Ectodermal cell (in vitro differentiated cells): ENCODE measurements at regions not wholly inside any gene's neighbourhood (a gene's known extent, or its start where the extent isn't known, plus 50 kb on each side); places are given as distances from the start of the nearest gene placed in this dataset.
"Not testable (repeated sequence)": the region's sequence is repeated elsewhere in the genome, so short reads cannot be mapped to it uniquely, and the experiment has no call there.

ENCODE experiments used
- H3K27ac ChIP-seq: 2 replicates; pipeline ENCODE4 v1.7.0; 2013; ENCODE audit warnings: mild to moderate bottlenecking, low read depth, low read length; ENCODE audit not compliant: insufficient read depth, poor library complexity, severe bottlenecking
- H3K27me3 ChIP-seq: 2 replicates; pipeline ENCODE4 v1.7.0; 2013; ENCODE audit warnings: mild to moderate bottlenecking, low read length; ENCODE audit not compliant: insufficient read depth, control insufficient read depth, poor library complexity, severe bottlenecking
- H3K36me3 ChIP-seq: one replicate; pipeline ENCODE4 v1.7.0; 2013; ENCODE audit warnings: low read length; ENCODE audit not compliant: control insufficient read depth, insufficient read depth
- H3K4me1 ChIP-seq: one replicate; pipeline ENCODE4 v1.7.0; 2013; ENCODE audit warnings: low read length; ENCODE audit not compliant: control insufficient read depth, insufficient read depth
- H3K4me3 ChIP-seq: 2 replicates; pipeline ENCODE4 v1.7.0; 2013; ENCODE audit warnings: low read depth, low read length, control low read depth; ENCODE audit not compliant: insufficient read depth
- H3K9me3 ChIP-seq: 2 replicates; pipeline ENCODE4 v1.7.0; 2013; ENCODE audit warnings: mild to moderate bottlenecking, low read length, moderate library complexity; ENCODE audit not compliant: control insufficient read depth
- WGBS, 2 experiments: methylation state at CpG; one replicate each; pipeline ENCODE4 v1.1.7; 2013; ENCODE audit warnings: missing lambda C conversion rate in 2 of 2; 5-methylcytosine and 5-hydroxymethylcytosine counted together

DNA sequence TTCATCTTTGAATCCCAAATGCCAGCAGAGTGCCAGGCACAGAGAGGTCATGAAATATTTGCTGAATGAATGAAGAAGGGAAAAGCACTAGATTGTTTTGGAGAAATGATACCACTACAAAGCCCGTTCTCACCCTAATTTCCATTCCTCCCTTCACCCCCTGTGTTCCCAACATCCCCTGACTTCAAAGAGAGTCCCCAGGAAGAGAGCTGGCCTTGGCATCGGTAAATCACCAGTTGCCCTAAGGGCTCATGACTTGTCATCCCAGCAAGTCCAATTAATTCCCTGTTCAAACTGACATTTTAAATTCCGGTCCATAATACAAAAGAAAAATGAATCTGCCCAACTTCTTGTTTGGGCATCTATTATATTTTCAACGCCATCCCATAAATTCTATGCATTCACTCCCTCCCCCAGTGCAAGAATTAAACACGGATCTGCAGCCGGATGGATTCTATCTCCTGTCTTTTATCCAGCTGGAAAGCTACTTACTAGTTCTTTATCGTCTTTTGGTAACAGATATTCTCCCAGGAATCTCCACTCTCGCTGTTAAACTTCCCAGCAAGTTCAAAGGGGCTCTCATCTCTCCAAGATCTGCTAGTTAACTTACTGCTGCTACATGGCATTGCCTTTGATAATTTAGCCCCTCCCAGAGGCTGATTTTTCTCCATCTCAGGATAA lies 63.9 kb upstream of the TSC22D2 start:
- H3K4me3 ChIP-seq = no peak overlapping the region
- no peaks in the 10 kb centered on the region for H3K36me3 ChIP-seq
- no peaks in the 10 kb centered on the region for H3K4me1 ChIP-seq
- no peak overlapping the region for H3K27ac ChIP-seq
- 88 to 89% methylated on average over 8 of the region's 8 CpGs for WGBS, 2 experiments
- no peaks in the 10 kb centered on the region for H3K9me3 ChIP-seq
- H3K27me3 ChIP-seq = no peaks in the 10 kb centered on the region

DNA sequence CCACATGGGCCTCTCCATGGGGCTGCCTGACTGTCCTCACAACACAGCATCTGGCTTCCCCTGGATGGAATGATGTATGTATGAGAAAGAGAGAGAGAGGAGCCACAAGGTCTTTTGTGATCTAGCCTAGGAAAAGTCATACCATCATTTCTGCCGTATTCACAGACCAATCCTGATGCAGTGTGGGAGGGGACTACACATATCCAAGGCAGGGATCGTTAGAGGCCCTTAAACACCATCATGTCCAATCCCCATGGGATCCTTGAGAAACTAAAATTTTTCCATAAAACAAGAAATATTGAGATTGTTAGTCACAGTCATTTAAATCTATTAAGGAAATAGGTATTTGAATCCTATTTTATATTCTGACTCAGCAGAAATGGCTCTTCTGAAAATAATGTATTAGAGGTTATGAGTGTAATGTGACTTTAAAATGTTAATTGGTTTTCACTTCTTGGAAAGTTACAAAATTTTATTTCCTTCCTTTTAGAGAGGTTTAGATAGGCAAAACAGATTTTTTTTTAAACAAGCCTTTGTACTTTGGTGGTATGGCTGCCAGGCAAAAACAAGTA lies 65.1 kb upstream of the TSC22D2 start:
- no peaks in the 10 kb centered on the region for H3K4me1 ChIP-seq
- WGBS, 2 experiments = 100% methylated on average over 1 to 2 of the region's 2 CpGs
- peaks cover 3% of the 10 kb centered on the region for H3K9me3 ChIP-seq
- H3K4me3 ChIP-seq = no peak overlapping the region
- no peaks in the 10 kb centered on the region for H3K27me3 ChIP-seq
- H3K27ac ChIP-seq = no peak overlapping the region
- no peaks in the 10 kb centered on the region for H3K36me3 ChIP-seq

DNA sequence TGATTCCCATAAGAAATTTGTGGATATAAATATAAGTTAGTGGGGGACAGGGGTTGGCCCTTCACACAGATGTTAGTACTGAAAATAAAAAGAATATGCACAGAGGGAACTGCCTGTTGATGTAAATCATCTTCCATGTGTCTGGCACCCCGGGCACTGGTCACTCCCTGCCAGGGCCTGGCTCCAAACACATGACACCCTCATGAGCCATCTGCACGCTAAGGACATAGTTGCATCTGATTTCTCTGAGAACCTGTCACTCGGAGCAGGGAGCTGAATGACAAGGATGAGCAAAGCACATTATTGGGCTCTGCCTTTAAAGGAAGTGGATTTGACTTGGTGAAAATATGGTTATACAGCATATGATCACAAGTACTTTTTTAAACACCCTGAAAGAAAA lies 66.2 kb upstream of the TSC22D2 start:
- H3K27me3 ChIP-seq = no peaks in the 10 kb centered on the region
- 96% methylated on average over 3 of the region's 3 CpGs for WGBS, 2 experiments
- no peaks in the 10 kb centered on the region for H3K36me3 ChIP-seq
- H3K27ac ChIP-seq = no peak overlapping the region
- peaks cover 4% of the 10 kb centered on the region for H3K9me3 ChIP-seq
- H3K4me1 ChIP-seq = no peaks in the 10 kb centered on the region
- no peak overlapping the region for H3K4me3 ChIP-seq

DNA sequence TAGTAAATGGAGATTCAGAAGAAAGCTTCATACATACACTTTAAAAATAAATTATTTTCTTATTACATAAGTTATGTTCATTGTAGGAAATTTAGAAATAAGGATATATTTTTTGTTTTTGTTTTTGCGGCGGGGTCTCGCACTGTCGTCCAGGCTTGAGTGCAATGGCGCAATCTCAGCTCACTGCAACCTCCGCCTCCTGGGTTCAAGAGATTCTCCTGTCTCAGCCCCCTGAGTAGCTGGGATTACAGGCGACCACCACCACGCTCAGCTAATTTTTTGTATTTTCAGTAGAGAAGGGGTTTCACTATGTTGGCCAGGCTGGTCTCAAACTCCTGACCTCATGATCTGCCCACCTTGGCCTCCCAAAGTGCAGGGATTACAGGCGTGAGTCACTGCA lies 71.7 kb upstream of the TSC22D2 start:
- not testable (repeated sequence) for H3K4me3 ChIP-seq, H3K36me3 ChIP-seq, H3K4me1 ChIP-seq, H3K9me3 ChIP-seq, H3K27me3 ChIP-seq, H3K27ac ChIP-seq
- WGBS, 2 experiments = 89 to 90% methylated on average over 9 of the region's 9 CpGs

DNA sequence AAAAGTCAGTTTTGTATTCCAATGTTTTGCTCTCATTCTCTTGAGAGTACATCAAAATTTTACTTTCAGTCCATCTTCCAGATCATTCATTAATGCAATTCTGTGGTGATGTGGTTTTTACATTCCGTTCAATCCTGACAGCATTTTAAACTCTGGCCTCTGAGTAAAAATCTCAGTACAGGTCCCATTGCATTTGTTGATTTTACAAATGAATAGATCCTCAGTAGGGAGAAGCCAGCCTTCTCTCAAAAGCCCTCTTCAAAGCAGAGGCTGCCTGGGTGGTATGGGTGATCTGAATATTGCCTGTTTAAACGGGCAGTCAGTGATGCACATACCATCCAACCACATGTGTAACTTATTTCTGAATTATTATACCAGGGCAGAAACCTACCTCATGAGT lies 72.5 kb upstream of the TSC22D2 start:
- H3K4me3 ChIP-seq = no peak overlapping the region

DNA sequence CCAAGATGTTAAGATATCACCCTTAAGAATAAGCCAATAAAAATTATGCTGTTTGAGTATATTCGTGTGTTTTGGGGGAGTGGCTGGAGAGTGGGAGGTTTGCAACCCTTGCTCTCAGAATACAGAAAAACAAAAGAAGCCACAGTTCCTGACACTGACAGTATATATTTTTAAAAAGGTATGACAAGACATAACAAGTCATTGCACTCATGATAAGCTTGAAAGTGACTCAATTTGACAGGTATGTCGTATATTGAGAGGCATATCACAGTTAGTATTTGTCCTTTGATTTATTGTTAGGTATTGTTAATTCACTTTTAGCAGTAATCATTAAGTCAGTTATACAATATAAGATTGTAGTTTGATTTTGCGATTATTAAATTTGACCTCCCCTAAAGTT lies 73.1 kb upstream of the TSC22D2 start:
- WGBS, 2 experiments = 89 to 94% methylated on average over 1 to 2 of the region's 3 CpGs
- peaks cover 4% of the 10 kb centered on the region for H3K9me3 ChIP-seq
- no peaks in the 10 kb centered on the region for H3K36me3 ChIP-seq
- peaks cover 4% of the 10 kb centered on the region for H3K4me1 ChIP-seq
- H3K27me3 ChIP-seq = no peaks in the 10 kb centered on the region
- no peak overlapping the region for H3K4me3 ChIP-seq
- H3K27ac ChIP-seq = no peak overlapping the region

More for the DNA sequence above, 72.5 kb upstream of the TSC22D2 start:
- Histone ChIP-seq H3K27me3 (no peaks in the 10 kb centered on the region), H3K27ac (no peak overlapping the region), H3K4me1 (peaks cover 4% of the 10 kb centered on the region), H3K9me3 (peaks cover 4% of the 10 kb centered on the region), H3K36me3 (no peaks in the 10 kb centered on the region)
- 0 to 4% methylated on average over 1 to 2 of the region's 2 CpGs for WGBS, 2 experiments

DNA sequence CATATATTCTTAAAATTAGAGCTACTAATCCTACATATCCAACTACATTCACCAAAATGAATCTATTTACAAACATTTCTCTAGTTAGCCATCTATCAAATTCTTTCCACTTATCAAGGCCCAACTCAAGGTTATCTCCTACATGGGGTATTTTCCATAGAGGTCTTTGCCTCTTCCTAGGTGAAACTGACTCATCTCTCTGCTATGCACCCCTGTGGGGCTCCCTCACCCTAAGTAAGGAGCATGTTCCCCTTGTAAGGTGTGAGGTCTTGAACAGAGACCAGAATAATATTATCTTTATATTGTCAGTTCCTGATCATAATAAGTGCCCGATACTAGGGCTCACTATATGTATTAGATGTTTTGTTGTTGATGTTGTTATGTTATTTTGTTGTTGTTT lies 74.6 kb upstream of the TSC22D2 start:
- WGBS, 2 experiments = 80 to 82% methylated on average over 1 of the region's 1 CpG

DNA sequence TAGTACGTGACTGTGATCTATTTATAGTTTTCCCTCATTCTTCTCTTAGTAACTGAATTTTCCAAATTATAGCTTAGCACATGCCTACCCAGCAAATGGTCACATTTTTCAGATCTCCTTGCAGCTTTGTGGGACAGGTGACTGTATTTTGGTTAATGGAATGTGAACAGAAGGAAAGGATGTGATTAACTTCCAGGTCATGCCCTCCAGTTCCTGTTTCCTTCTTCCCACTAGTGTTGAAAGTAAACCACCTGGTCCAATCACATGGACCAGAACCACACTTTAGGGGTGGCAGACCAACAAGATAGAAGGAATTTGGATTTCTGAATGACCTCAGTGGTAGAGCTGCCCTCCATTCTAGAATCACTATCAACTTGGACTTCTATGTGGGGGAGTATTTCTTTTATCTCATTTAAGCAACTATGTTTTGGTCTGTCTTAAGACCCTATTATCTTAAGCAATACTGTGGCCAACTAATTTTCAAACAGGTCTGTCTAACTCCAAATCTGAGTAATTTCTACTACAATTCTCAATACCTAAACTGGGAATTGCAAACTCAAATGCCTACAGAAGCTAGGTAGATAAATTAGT lies 76.0 kb upstream of the TSC22D2 start:
- H3K4me1 ChIP-seq = peaks cover 4% of the 10 kb centered on the region
- 96 to 100% methylated on average over 1 of the region's 1 CpG for WGBS, 2 experiments
- H3K36me3 ChIP-seq = no peaks in the 10 kb centered on the region
- H3K27ac ChIP-seq = no peak overlapping the region
- no peaks in the 10 kb centered on the region for H3K9me3 ChIP-seq
- H3K27me3 ChIP-seq = no peaks in the 10 kb centered on the region
- no peak overlapping the region for H3K4me3 ChIP-seq

More for the DNA sequence above, 74.6 kb upstream of the TSC22D2 start:
- H3K9me3 ChIP-seq = peaks cover 4% of the 10 kb centered on the region
- peaks cover 4% of the 10 kb centered on the region for H3K4me1 ChIP-seq
- H3K36me3 ChIP-seq = no peaks in the 10 kb centered on the region
- no peak overlapping the region for H3K4me3 ChIP-seq
- no peaks in the 10 kb centered on the region for H3K27me3 ChIP-seq
- H3K27ac ChIP-seq = no peak overlapping the region

DNA sequence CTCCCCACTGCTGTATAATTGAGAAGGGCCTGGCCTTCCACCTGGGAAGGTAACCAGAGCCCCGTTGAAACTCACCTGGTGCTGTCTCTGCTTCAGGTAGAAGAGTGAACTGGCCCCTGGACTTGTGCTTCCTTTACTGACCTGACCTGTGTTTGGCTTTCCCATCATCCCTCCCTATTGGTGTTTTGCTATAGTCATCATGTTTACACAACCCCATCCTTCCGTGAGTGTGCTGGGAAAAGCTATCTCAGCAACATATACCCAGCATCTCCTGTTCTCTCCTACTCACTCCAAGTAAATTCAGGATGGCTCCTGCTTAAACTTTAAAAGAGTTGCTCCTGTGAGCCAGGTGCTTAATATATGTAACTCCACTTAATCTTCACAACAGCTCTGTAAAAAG lies 77.2 kb upstream of the TSC22D2 start:
- Histone ChIP-seq H3K9me3 (no peaks in the 10 kb centered on the region), H3K36me3 (no peaks in the 10 kb centered on the region), H3K4me3 (no peak overlapping the region), H3K27ac (no peak overlapping the region), H3K4me1 (peaks cover 4% of the 10 kb centered on the region), H3K27me3 (no peaks in the 10 kb centered on the region)
- WGBS, 2 experiments = 91 to 94% methylated on average over 2 of the region's 2 CpGs

DNA sequence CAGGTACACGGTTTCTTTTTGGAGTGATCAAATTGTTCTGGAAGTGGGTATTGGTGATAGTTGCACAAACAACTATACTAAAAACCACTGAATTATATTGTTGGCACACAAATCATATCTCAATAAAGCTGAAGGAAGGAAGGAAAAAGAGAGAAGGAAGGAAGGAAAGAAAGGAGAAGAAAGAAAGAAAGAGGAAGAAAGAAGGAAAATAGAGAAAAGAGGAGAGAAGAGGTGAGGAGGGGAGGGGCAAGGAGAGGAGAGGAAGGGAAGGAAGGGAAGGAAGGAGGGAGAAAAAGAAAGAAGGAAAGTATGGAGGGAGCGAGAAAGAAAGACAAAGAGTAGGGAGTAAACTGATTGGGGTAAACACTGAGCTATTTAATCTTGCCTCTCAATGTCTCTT lies 77.9 kb upstream of the TSC22D2 start:
- Histone ChIP-seq H3K4me1 (no peaks in the 10 kb centered on the region), H3K27ac (no peak overlapping the region), H3K9me3 (no peaks in the 10 kb centered on the region), H3K36me3 (no peaks in the 10 kb centered on the region), H3K27me3 (no peaks in the 10 kb centered on the region), H3K4me3 (no peak overlapping the region)
- 100% methylated on average over 1 to 2 of the region's 2 CpGs for WGBS, 2 experiments
